HG03025 (cell line): ENCODE measurements at regions not wholly inside any gene's neighbourhood (a gene's known extent, or its start where the extent isn't known, plus 50 kb on each side); places are given as distances from the start of the nearest gene placed in this dataset.
A peak's percentile ranks its signal among the peaks of the same experiment; 100 is the strongest.

ENCODE experiments used
- ATAC-seq: cut with Tn5 transposase; IDR thresholded peaks from one replicate; pipeline ENCODE4 v1.9.1; 2021; ENCODE audit warnings: mild to moderate bottlenecking, moderate library complexity; ENCODE audit not compliant: unreplicated experiment, low FRiP score

DNA sequence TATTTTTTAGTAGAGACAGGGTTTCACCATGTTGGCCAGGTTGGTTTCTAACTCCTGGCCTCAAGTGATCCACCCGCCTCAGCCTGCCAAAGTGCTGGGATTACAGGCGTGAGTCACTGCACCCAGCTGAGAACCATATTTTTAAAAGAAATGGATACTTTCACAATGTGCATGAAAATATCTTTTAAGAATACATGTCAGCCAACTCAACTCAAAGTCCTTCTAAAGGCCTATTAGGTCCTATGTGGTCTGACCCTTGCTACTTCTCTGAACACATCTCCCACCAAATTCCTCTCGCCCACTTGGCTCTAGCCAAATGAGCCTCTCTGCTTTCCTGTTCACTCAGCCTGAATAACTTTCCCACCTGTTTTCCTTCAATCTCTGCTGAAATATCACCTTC is 119.6 kb downstream of the MTX2 start:
- ATAC-seq: no peak

DNA sequence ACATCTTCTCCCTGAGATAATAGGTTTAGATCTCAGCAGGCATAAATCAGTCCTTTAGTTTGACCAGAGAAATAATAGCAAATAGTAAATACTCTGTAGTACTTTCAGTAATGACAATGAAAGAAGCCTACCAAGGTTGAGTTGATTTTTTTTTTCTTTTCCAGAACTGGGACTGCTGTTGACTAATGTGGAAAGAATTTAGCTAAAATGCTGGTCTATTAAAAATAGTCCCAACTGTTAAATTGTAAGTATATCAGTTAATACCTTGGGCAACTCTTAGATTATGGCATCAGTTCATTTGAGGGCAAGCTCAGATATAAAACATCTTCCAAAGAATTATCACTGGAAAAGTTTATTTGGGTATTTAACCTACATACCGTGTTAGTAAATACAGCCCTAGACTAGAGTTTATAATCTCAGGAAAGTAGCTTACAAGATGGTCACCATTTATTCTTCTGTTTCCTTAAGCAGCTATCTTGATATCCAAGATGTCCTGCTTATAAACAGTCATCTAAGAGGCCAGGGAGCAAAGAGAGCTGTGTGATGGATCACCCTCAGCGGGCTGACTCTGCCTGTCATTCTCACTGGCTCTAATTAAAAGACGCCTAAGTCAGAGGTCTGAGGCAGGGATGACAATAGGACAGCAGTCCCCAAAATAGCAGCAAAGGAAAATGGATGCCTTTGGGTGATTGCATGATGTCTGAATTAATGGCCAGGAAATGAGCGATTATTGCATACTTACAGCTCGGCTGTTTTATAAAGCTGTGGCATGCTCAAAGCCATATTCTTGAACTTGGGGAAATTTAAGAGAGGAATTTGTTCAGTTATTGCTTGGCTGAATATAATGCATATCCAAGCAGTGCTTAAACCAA is 121.3 kb downstream of the MTX2 start:
- ATAC-seq: no peak

DNA sequence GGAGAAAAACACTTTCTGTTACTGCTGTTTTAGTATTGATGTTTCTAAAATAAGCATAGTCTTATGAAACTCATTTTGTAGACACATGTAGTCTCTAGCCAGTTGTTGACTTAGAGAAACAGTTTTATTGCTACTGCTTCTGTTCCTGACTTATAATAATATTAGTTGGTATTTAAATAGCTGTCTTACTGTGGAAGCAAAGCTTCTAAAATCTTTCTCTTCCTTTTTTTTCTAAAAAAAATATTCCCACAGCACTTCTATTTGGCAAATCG is 121.8 kb downstream of the MTX2 start:
- ATAC-seq: no peak

DNA sequence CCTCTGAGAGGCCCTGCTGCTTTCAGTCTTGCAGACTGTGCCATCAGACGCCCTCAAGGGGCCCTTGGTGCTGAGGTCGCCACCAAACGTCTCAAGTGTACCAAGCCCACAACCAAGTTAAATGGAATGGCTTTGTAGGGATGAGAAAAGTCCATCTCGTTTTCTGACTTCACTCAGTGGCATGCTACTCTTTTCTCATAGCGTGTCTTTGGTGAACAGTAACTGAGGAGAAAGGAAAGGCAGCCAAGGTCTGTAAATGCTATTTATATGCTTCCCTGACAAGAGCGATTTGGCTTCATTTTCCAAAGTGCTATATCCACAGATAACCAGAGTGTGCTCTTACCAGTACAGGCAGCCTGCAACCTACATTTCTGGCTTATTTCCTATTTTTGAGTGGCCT is 123.0 kb downstream of the MTX2 start:
- no peak for ATAC-seq

DNA sequence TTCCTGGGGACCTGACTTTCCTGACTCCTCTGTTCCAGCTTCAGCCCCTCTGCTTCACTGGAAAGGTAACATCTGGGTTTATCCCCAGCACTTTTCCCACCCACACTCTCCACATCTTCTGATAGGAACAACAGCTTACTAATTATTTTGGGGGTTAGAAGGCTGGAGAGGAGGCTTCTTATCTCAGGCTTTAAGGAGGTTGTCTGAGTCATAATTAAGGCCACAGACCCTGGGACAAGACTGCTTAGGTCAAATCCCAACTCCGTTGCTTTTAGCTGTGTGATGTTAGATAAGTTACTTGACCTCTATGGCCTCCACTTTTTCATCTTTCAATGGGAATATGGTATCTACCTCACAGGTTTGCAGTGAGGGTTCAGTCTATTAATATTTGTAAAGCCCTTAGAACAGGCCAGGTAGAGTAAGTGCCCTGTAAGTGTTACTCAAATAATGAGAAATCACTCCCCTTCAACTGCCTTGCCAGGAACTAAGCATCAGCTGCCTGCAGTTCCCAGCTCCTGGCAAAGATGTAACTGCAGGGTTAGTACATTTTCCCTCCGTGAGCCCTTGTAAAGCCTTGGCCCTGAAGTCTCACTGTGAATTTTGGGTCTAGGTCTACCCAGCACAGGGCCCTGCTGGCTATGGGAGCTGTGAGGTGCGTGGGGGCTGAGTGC is 123.6 kb downstream of the MTX2 start:
- no peak for ATAC-seq

DNA sequence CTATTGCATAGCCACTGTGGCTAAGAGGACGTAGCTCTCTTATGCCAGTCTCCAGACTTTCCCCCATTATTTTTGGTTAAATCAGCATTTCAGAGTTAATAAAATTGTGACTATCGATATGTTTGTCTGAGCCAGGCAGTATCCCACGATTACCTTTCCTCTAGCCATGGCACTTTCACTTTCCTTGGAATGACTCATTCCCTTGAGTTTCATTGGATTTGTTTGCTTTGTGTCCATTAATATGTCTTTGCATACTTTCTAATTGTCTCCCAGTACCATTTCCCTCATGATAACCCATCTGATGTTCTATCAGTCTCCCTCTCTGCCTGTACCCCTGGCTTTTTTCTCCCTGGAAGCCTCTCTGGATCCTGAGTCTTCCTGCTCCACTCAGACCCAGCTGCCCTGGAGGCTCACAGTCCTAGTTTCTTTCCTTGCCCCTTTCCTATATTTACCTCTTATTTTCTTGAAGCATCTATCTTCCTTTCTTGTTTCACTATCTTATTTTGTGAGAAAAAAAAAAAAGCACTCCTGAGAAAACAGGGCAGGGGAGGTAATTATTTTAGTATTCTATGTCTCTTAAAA is 126.1 kb downstream of the MTX2 start:
- ATAC-seq: no peak

DNA sequence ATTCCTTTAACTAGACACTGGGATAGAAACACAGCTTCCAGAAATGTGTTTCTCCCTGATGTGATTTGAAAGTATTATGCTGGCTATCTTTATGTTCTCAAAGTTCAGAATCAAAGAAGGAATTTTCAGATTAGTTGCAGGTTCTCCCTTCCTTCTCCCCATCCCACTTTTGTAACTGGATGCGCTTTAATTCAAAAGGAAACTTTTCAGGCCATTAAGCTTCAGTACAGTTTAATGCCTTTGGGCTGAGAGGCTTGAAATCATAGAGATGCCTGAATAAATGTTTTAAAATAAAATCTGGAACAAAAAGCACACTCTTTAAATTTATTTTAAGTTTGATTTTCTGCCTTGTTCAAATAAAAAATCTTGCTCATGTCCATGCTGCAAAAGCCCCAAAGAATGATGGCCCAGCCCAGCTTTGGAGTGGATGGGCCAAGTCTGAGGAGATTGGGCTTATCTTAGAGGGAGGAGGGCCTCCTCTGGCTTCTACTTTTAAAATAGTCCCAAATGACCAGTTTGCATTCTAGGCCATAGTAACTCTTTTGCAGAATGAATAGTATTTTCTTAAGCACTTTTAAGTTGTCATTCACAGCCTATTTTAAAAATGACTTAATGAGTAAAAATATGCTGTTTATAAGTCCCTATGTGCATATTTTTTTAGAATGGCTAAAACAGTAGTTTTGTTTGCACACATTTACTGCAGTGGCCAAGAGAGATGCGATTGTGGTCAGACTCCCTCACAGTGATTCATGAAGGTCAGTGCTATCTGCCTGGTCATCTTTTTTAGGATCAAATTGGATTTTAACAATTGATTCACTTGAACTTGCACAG is 129.2 kb downstream of the MTX2 start:
- ATAC-seq: no peak

DNA sequence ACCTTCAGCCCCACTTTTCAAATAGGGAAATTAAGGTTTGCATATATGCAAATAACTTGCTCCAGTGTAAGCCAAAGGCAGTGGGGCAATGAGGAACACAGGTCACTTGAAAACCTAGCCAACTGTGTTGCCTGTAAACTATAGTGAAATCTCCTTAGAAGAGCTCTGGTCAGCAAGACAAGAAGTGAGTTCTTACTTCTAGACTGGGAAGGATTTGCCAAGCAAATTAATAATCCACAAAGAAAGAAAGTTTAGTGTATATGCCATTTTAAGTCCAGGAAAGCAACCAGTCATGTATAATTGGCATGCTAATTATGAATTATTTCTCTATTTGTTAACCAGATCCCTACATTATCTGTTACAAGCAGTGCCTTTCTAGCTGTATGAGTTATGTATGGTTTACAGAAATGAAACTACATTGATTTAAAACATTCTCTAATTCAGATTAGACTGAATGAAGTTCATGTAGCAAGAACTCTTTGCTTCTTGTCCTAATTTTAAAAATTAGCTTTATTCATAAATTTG is 129.9 kb downstream of the MTX2 start:
- no peak for ATAC-seq

DNA sequence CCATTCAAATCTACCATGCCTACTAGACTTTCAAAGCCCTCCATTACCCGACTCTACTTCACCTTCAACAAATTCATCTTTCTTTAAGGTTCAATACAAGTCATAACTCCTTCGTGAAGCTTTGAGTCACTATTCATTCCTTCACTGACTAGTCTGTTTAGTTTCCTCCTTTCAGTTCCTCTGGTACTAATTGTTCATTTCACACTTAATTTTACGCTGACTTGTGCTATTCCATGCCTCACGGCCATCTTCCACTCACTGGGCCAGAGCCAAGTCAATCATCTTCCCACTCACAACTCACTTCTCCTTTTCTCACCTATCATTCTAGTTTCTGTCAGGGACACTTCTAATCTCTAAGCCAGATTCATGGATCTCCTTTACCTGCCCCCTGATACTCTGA is 136.2 kb downstream of the MTX2 start:
- peak; percentile 51 for ATAC-seq

DNA sequence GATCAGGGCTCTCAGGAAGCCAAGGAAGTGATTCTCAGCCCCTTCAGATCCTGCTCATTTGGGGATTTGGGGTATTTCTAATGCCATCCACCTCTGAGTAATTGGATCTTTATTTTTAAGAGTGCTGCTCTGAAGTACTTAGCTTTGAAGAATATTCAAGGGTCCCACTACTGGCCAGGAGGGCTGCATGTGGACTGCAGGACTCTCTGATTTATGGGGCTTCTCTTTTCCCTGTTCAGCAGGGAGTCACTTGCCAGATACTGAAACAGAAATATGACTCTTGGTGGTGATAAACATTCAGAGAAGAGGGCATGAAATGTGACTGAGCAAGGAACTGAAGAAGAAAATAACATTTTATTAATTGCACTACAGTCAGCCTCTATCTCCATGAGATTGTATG is 138.5 kb downstream of the MTX2 start:
- no peak for ATAC-seq

DNA sequence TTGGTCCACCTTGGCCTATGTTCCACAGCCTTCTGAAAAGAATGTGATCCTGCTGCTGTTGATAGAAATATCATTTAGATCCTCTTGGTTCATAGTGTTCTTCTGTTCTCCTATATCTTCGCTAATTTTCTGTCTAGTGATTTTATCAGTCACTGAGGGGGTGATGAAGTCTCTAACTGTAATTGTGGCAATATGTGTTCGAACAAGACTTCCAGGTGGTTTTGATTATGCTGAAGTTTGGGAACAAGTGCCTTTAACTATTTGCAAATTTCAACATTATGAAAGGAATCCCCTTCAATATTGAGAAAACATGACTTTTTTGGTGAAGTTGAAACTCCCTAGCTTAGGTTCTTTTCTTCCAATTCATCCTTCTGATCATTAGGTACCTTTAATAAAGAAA is 140.4 kb downstream of the MTX2 start:
- ATAC-seq: no peak

DNA sequence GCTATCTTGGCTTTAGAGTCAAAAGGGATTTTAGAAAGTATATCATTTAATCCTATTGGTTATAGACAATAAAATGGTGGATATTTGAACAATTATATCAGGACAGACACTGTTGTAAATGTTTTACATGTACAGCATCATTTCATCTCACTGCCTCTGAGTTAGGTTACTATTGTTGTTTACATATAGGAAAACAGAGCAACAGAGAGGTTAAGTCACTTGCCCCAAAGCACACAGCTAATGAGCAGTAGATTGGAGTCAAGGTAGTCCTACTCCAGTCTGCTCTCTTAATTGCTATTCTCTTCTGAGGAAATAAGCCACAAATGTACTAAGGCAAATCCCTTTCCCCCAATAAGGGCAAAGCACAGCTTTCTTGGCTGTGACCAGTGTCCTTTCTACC is 142.9 kb downstream of the MTX2 start:
- no peak for ATAC-seq

DNA sequence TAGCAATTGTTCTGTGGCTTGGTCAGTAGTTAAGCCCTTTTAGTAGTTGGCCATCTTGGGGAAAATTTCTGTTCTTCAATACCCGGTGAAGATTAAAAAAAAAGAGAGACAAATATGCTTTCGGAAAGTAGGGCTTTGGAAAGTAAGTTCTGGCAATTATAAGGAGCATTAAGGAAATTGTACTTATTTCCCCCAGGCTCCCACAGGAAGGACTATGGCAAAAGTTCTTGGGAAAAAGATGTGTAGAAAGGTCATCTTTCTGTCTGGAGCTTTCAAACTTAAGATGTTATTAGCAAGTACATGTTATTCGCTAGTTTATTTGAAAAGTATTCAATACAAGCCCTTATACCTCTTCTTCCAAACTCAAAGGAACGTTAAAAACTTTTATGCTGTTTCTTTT is 144.5 kb downstream of the MTX2 start:
- ATAC-seq: no peak

DNA sequence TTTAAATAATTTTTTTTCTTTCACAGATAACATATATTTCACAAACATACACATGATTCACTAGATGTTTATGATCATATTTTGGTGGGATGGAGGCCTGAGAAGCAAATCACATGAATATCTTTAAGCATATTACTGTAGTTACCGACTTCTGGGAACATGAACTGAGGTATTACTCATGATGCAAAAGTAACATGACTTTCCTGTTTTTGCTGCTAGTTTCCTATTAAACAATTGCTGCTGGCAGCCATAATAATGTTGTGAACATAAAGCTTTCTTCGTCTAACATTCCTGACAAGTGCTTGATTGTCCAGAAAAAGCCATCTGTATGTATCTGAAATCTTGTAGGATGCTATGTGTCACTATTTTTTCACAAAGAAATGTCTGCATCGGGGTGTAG is 145.4 kb downstream of the MTX2 start:
- no peak for ATAC-seq

DNA sequence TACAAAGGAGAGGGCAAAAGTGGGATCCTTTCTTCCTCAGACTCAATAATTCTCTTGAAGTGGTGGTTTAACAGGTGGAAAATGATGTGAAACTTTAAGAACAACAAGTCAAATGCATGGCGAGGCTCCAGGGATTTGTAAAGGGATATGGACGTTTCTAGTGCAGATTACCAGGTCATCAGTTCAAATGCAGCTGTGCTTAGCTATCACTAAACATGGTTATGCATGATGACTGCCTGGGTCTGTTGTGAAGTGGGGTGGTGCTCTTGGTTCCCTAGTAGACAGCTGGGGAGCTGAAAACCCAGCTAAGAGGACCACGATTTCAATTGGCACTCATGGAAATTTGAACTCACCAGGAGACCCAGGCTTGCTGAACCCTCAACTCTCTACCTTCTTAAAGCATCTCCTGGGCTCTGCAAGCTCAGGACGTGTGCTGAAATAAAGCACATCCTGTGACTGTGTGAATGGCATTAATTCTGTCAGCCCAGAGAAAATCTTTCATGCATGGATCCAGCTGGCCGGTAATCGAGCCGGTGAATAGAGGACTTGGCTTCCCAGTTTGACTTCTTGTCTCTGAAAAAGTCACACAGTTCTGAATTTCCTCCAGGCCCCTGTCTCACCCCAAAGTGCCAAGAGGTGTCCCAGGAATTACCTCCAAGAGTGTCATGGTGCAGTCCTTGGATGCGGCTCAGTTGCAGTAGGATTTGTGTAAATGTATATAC is 146.1 kb downstream of the MTX2 start:
- no peak for ATAC-seq

DNA sequence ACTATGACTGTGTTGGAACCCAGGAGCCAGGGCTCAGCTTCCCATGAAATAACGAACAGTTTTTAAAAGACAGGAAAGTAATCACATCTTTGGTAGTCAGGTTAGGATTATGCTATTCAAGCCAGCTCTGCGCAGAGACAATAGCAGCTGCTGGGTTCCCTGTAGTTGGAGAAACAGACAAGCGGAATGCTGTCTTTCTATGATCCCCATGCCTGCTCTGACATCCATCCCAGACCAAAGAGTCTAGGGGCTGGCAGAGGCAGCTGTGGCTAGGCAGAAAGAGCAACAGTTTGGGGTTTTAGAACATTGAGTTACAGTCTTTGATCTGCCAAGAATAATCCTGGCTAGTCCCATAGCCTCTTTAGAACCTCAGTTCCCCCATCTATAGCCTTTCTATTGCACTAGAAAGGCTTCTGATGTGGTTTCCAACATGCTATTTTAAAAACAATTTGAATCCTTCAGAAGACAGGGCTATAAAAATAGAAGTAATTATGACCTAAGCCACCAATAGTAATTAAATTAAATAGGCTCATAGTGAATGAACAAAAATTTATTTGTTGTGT is 146.8 kb downstream of the MTX2 start:
- ATAC-seq: no peak

DNA sequence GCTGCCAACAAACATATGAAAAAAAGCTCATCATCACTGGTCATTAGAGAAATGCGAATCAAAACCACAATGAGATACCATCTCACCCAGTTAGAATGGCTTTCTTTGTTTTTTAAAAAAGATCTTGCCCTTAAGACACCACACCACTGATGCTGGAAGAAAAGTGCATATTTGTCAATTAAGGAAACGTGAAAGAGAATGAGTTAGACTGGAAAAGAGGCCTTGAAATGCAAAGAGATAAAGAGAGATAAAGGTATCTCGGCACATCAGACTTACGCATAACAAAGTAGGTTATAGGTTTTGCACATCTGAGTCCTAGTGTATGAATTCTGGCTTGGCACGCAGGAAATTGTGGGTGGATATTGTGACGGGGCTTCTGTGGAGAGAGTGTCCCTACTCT is 149.5 kb downstream of the MTX2 start:
- ATAC-seq: no peak

DNA sequence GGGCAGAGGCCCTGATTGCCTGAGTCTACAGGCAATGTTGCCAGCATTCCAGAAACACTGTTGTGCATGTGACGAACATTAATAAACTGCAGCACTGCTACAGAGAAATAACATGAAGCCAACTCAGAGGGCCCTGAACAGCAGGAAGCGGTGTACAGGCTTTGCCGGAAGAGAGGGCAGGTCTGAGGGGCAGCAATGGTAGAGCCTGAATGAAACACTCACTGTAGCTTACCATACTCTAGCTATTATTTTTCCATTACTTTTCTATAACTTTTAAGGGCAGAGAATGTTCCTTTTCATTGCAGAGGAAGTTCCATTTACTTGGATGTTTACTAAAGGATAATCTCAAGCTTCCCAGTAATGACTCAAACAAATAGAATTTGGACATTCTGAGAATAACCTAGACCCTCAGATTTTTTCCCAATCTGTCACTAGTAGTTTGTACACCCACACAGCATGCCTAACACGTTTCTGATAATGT is 150.4 kb downstream of the MTX2 start:
- ATAC-seq: no peak

DNA sequence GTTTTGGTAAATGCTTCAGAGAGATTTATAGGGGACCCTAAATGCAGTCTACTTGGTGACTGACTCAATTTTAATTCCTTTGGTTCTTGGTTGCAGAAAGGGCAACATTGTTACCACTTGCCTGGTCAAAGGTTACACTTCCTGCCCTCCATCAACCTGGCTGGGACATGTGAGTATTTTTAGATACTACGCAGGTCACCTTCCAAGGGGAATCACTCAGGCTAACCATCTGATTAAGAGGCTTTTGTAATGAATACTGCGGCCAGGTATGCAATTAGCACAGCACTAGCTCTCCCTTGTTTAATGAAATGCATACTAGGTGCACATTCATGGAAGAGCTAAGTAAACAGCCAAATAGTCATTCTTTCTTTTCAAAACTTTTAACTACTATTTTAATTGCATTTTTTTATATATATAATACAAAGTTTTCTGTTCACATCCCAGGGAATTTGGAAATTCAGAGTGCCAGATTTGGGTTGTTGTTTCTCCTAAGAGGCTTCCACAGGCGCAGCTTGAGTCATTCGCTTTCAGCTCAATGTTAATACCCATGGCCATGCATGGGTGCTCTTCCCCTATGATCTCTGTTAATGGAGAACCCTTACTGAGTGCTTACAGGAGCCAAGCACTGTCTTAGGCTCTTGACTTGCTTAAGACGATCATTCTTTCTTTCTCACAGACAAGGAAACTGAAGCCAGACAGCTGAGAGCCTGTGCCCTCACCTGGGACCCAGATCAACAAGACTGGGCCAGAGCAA is 152.2 kb downstream of the MTX2 start:
- no peak for ATAC-seq
